SKM-1 (cell line): ENCODE measurements at regions not wholly inside any gene's neighbourhood (a gene's known extent, or its start where the extent isn't known, plus 50 kb on each side); places are given as distances from the start of the nearest gene placed in this dataset.
"Not testable (repeated sequence)": the region's sequence is repeated elsewhere in the genome, so short reads cannot be mapped to it uniquely, and the experiment has no call there.

Experiments
- DNase-seq: peaks from one replicate; lab custom pipeline; 2025; ENCODE audit not compliant: unreplicated experiment; lab: John Stamatoyannopoulos, UW

DNA sequence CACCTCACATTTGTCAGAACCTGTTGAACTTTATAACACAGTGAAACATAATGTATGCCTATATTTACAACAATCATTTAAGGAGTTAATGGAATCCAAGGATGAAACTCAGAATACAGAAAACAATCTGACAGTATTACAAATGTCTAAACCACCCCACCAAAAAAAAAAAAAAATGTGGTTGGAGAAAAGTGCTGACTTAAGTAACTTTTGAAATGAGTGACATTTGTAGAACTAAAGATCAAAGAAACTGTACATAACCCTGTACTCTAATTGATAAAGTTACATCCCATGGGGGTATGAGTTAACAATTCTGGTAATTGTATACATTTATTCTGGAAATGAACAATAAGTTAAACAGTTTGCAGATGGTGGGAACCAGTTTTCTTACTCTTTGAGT, 372.1 kb upstream of the TMEFF2 start:
- no peak for DNase-seq

DNA sequence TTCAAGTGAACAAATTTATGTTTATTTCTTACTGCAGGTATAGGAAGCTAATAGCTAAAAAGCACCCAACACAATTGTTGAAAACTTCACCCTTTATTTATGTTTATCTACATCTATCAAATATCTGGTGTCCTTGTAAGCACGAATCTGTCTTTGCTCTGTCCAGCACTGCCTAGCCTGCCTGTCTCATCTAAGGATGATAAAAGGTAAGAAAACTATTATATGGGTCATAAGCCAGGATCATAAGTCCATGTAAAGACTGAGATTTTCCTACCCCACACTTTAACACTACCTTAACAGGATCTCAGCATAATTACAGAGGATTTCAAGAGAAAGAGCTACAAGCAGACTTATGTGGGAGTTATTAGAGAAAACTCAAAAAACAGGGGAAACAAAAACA, 365.6 kb upstream of the TMEFF2 start:
- DNase-seq, result no peak

DNA sequence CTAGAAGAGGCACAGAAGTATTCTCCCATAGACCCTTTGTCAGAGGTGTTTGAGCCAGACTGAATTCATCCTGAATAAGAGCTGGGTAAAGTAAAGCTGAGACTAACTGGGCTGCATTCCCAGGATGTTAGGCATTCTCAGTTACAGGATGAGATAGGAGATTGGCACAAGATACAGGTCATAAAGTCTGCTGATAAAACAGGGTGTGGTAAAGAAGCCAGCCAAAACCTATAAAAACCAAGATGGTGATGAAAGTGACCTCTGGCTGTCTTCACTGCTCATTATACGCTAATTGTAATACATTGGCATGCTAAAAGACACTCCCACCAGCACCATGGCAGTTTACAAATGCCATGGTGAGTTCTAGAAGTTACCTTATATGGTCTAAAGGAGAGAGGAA, 364.9 kb upstream of the TMEFF2 start:
- DNase-seq, result no peak

DNA sequence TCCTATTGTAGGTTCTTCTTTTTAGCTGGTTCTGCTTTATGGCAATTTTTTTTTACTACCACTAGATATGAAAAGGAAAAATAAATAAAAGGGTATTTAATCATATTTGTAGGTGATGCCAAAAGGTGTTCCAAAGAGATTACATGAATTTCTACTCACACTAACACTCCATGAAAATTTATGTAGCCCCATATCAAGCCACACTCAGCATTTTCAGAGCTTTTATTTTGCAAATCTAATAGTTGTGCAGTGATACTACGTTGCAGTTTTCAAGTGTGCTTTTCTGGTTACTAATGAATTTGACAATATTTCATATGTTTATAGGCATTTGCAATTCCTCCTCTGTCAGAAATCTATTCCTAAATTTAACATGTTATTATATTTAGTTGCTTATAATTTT, 363.9 kb upstream of the TMEFF2 start:
- no peak for DNase-seq

DNA sequence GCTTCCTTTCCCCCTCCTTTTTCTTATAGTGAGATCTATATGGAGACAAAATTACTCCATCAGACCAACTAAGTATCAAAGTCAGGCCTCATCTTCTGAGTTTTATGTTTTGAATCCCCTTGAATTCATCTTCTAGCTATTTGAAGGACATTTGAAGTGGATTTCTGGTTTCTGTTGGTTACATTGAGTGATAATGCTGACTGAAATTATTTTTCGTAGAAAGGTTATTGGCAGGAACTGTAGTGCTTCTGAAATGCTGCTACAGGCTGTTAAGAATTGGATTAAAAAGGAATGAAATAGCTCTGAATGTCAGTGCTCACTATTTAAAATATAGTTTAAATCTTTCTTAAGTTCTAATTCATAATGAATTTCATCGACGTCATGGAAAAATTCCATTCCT, 361.0 kb upstream of the TMEFF2 start:
- no peak for DNase-seq

DNA sequence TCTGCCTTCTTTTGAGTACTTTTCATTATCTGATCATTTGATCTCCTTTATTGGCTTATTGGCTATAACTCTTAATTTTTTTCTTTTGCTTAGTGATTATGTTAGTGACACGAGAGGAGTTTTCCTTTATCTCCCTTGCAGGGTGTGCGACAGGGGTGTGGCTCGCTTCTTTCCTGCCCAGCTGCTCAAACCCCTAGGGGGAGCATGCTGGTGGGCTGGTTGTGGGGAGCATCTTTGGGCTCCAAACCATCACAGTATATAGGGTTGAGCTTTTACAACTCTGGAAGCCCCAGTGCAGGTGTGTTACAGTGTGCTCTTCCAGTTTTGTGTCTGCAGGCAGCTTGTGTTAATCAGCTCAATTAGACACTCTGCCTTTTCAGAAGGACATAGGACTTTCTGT, 357.0 kb upstream of the TMEFF2 start:
- DNase-seq, result no peak

DNA sequence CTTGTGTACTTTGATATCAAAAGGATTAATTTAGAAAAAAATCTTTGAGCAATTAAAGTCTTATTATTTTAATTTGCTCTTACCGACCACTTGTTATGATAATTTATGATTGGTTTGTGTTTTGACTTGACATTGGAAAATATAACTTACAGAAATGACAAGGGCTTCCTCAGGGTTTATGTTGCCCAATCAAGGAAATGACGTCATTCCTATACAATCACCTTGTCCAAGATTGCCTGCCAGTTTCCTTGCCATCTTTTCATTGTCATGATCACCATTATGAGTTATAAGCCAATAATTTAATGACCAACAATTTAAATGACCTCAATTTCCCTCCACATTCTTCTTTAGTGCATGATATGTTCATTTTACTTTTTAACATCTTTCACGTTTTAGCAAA, 351.8 kb upstream of the TMEFF2 start:
- DNase-seq, result no peak

DNA sequence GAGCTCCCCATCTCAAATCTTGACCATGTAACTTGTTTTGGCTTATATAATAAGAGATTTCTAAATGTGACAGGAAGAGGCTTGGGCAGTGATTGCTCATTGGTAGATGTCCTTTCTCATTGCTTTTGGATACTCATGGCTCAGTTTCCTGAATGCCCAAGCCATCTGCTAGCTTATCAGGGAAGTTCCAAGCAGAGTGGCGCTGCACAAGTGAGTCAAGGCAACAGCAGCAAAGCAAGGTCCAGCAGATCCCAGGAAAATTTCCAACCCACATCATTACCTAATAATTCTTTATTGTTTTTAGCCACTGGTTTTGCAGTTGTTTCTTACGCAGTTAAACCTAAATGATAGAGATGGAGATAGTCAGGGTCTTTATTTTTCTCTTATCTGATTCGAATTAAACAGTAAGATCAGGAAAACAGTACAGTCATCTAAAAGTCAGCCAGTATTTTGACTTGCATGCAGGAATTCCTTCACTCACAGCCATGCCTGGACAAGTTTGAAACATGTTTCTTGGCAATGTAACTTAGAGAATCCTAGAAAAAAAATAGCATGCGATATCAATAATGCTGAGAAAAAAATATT, 349.7 kb upstream of the TMEFF2 start:
- no peak for DNase-seq

DNA sequence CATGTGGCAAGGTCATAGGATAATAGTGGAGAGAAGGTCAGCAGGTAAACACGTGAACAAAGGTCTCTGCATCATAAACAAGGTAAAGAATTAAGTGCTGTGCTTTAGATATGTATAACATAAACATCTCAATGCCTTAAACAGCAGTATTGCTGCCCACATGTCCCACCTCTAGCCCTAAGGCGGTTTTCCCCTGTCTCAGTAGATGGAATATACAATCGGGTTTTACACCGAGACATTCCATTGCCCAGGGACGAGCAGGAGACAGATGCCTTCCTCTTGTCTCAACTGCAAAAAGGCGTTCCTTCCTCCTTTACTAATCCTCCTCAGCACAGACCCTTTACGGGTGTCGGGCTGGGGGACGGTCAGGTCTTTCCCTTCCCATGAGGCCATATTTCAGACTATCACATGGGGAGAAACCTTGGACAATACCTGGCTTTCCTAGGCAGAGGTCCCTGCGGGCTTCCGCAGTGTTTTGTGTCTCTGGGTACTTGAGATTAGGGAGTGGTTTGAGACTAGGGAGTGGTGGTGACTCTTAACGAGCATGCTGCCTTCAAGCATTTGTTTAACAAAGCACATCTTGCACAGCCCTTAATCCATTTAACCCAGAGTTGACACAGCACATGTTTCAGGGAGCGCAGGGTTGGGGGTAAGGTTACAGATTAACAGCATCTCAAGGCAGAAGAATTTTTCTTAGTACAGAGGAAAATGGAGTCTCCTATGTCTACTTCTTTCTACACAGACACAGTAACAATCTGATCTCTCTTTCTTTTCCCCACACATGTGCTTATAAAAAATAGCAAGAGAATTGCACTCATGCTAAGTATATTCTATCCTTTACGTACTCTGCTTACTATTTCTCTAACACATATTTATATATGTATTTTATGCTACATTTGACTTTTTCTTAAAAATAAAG, 347.7 kb upstream of the TMEFF2 start:
- DNase-seq, result not testable (repeated sequence)

DNA sequence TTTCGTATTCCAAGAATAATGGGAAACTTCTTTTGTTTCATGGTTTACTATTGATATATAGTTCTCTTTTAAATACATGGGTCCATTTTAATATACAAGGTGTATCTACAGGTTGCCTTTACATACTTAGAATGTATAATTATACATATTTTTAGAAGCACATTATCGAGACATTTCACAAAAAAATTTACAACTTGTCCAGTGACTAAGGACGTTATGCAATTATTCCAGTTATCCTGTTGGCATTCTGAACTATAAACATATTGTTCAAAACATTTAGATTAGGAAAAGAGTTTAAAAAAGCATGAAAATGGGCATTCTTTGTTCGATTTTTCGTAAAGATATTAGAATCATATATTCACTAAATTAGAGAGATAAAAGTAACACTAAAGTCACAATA, 344.6 kb upstream of the TMEFF2 start:
- DNase-seq, result no peak

DNA sequence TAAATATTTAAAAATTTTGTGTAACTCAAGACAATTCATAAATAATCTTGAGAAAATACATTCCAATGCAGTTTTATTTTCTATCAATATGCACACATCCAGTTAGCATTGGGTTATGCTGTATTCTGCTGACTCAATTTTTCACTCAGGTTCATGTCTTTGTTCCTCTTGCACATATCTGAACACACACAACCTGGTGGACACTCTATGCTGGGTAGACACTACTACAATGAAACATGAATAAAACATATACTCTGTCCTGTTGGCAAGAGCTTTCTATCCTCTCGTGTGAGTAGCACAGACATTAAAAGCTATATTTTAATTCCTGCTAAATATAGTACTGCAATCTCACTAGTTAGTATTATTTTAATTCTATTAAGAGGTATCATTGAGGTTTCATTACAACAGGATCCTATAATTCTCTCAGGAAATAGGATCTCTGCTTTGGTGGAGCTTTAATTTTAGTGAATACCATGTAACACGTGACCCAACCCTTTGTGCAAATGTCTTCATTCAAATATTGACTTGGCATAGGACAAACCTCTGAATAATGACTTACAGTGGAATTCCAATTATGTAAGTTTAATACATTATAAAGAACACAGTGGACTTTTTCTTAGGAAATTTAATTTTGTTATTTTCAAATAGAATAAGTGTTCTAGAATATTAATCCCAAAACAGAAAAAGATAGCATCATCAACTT, 342.3 kb upstream of the TMEFF2 start:
- no peak for DNase-seq

DNA sequence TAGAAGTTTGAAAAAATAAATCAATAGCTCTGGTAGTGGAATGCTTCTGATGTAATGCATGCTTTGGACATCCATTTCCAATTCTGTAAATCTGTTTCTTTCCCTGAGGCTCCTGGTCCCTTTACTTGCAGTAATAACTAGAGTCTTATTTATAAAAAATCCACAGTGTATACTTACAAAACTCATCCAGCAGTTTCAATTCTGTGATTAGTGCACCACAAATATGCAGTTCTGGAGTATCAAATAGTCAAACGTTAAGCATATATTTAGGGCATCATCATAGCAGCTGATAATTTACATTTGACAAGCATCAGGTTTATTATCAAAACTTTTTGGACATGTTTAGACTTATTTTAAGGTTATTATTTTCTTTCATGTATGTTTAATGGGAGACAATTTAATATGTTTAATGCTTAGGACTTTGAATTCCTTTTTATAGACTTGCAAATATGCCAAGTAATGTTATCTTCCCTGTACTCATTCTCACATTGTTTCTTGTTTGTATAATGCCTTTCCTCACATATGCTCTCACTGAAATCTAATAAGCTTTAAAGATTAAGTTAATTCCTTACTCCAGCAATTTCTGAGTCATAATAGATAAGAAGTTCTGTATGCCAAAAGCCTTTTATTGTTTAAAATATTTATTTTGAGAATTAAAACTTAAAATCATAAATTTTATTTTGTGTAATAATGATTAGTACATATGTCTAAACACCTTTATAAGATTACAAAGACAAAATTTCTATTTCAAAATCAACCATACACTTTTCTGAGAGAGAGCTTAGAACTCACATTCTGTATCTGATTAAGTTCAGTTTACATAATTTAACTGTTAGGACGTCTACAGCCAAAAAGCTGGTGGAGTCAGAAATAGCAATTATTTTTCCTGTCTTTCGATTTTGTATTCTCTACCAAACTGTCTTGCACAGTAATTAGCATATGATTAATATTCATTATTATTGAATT, 341.5 kb upstream of the TMEFF2 start:
- DNase-seq, result no peak

DNA sequence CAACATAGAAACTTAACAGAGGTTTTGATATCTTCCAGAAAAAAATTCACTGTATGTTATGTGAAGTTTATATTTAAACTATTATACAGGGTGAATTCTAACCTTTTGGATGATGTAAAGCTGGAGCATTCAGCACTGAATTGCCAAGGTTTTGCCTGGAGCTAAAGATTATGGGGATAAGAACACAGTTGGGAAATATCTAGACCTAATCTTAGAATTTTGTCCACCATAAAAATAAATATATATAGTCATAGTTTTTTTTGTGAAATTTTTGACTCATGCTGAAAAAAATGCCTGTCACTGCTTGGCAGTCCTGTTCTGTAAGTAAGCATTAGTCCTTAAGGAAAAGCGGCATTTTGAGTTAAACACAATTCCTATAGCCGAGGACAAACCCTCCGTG, 339.3 kb upstream of the TMEFF2 start:
- DNase-seq, result no peak

DNA sequence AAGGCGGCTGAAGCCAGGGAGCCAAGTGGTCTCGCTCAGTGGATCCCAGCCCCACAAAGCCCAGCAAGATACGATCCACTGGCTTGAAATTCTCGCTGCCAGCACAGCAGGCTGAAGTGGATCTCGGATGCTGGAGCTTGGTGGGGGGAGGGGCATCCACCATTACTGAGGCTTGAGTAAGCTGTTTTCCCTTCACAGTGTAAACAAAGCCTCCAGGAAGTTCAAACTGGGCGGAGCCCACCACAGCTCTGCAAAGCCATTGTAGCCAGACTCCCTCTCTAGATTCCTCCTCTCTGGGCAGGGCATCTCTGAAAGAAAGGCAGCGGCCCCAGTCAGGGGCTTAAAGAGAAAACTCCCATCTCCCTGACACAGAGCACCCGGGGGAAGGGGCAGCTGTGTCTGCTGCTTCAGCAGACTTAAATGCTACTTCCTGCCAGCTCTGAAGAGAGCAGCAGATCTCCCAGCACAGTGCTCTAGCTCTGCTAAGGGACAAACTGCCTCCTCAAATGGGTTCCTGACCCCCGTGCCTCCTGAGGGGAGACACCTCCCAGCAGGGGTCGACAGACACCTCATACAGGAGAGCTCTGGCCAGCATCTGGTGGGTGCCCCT, 330.0 kb upstream of the TMEFF2 start:
- not testable (repeated sequence) for DNase-seq

DNA sequence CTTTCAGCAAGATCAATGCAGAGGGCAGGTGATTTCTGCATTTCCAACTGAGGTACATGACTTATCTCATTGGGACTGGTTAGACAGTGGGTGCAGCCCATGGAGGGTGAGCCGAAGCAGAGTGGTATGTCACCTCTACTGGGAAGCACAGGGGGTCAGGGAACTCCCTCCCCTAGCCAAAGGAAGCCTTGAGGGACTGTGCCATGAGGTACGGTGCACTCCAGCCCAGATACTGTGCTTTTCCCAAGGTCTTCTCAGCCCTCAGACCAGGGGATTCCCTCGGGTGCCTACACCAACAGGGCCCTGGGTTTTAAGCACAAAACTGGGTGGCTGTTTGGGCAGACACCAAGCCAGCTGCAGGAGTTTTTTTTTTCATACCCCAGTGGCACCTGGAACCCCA, 329.5 kb upstream of the TMEFF2 start:
- DNase-seq, result not testable (repeated sequence)

DNA sequence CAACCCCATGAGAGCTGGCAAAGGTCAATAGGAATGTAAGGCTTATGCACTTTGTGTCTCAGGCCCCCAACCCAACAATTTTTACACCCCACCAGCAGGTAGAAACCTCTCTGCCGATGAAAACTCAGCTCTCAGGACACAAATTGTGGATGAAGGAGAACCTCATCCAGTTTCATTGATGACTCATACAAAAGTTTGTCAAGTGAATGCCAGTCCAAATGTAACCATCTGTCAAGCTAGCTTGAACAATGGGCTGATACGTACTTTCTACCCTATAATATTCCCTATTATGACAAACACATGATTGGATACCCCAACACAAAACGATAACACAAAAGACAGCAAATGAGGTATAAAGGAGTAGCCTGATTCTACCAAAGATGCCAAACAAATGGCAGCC, 321.2 kb upstream of the TMEFF2 start:
- no peak for DNase-seq

DNA sequence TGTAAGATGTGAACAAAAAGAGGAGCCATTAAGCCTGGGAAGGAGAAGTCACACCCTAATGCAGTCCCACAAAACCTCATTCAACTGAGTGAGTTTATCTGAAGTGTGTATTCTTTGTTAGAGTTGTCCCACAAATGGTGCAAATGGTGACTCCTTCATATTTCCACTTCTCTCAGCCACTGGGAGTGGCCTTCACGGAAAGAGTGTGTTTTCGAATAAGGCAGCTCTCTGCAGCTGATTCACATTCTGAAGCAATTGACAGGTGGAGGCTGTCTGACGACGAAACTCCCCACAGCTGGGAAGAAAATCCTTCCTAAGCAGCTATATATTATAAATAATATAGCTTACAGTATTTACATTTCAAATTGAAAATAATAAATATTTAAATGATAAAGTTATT, 318.8 kb upstream of the TMEFF2 start:
- no peak for DNase-seq

DNA sequence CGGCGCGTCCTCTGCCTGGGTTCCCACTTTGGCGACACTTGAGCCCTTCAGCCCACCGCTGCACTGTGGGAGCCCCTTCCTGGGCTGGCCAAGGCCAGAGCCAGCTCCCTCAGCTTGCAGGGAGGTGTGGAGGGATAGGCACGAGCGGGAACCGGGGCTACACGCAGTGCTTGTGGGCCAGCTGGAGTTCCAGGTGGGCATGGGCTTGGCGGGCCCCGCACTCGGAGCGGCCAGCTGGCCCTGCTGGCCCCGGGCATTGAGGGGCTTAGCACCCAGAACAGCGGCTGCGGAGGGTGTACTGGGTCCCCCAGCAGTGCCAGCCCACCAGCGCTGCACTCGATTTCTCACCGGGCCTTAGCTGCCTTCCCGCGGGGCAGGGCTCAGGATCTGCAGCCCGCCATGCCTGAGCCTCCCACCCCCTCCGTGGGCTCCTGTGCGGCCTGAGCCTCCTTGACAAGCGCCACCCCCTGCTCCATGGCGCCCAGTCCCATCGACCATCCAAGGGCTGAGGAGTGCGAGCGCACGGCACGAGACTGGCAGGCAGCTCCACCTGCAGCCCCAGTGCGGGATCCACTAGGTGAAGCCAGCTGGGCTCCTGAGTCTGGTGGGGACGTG, 313.2 kb upstream of the TMEFF2 start:
- not testable (repeated sequence) for DNase-seq

DNA sequence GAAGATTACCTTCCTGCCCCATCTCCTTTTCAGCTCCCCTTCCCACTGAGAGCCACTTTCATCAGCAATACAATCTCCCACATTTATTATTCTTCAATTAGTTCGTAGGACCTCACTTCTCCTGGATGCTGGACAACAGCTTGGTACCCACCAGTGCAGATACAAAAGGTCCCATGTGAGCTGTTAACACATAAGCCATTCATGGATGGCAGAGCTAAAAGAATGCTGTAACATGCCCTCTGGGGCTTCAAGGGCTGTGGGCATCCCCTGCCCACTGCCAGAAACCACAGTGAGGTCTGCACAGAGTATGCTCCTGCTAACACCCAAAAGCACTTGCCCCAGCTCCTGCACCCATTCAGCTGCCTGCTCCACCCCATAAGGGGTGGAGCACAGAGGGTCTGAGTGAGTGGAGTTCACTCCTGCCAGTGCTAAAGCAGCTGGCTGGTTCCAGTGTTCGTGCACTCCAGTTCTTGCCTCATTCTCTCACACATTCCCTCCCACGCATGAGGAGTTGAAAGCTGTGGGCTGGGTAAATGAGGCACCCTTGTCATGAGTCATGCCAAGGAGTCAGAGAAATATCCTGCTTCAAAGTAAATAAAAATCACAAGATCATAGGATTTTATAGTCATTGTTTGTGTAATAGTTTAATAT, 305.9 kb upstream of the TMEFF2 start:
- DNase-seq, result no peak

DNA sequence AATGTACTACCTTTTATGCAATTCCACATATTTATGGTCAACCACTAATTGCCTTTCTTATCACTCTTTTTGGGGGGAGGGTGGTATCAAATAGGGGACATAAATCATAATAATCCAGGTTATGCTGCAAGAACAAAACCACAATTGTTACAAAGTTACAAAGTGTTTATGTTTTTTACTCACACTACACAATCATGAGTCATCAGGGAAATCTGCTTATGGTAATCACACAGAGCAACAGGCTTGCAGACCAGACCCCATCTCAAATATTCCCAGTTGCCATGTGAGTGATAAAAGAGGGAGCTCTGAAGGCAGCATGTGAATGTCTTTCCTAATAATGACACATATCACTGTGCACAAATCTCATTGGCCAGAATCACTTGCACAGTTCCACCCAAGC, 304.7 kb upstream of the TMEFF2 start:
- DNase-seq, result no peak
